ENCODE measurements at regions not wholly inside any gene's neighbourhood (a gene's known extent, or its start where the extent isn't known, plus 50 kb on each side); places are given as distances from the start of the nearest gene placed in this dataset.
A peak's percentile ranks its signal among the peaks of the same experiment; 100 is the strongest.
"Not testable (repeated sequence)": the region's sequence is repeated elsewhere in the genome, so short reads cannot be mapped to it uniquely, and the experiment has no call there.

DNA sequence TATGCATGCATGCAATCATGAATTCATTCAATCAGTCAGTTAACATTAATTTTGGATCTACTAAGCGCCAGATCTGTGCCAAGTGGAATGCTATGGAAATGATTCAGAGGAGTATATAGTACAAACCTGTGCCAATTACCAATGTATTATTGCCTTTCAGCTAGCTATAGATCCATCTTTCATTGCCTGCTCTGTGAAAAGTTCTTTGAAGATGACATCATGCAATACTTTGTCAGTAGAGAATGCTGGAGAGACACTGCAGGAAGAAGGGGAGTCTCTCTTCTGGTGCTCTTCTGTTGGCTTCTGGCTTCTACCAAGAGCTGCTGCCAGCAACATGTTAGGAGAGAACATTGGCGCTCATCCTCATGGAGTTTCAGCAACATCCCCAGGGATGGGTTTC lies 81.0 kb upstream of the LMCD1 start:
- H3K9me3 ChIP-seq (ENCODE audit: control insufficient read depth in 5 of 5, low read length in 5 of 5) = peaks cover 3 to 14% (median 12%) of the 10 kb centered on the region in 5 donors
- no peaks in the 10 kb centered on the region for H3K27me3 ChIP-seq (ENCODE audit: control insufficient read depth in 5 of 5, insufficient read depth in 4 of 5, low read length in 5 of 5)
- H3K9ac ChIP-seq (ENCODE audit: low read length in 5 of 5) = no peak overlapping the region
- no peak overlapping the region for H3K27ac ChIP-seq (ENCODE audit: low read depth, low read length)
- no peak overlapping the region for H3K4me3 ChIP-seq (ENCODE audit: low read depth in 1 of 5, low read length in 5 of 5)
- H3K36me3 ChIP-seq (ENCODE audit: control insufficient read depth in 5 of 5, insufficient read depth in 5 of 5, low read length in 5 of 5) = no peaks in the 10 kb centered on the region
- peaks cover 0 to 15% (median 7%) of the 10 kb centered on the region in 5 donors for H3K4me1 ChIP-seq (ENCODE audit: control insufficient read depth in 5 of 5, insufficient read depth in 5 of 5, low read length in 5 of 5)

DNA sequence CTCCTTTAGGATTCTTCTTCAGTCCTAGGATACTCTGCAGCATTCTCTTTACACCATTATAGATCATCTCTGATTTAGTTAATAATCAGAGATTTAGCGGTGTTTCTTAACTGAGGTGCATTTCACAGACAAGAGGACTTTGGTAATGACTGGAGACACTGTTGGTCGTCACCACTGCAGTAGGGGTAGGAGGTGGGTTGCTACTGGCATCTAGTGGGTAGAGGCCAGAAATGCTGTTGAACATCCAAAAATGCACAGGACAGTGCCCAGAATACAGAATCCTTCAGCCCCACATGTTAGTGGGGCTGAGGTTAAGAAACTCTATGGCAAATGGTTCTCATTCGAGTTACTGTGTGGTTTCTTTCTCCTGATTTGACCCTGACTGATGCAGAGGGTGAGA lies 80.4 kb upstream of the LMCD1 start:
- Histone ChIP-seq H3K9me3 (ENCODE audit: control insufficient read depth in 5 of 5, low read length in 5 of 5) (peaks cover 3 to 14% (median 12%) of the 10 kb centered on the region in 5 donors), H3K9ac (ENCODE audit: low read length in 5 of 5) (no peak overlapping the region), H3K27ac (ENCODE audit: low read depth, low read length) (no peak overlapping the region), H3K27me3 (ENCODE audit: control insufficient read depth in 5 of 5, insufficient read depth in 4 of 5, low read length in 5 of 5) (no peaks in the 10 kb centered on the region), H3K4me1 (ENCODE audit: control insufficient read depth in 5 of 5, insufficient read depth in 5 of 5, low read length in 5 of 5) (peaks cover 0 to 15% (median 4%) of the 10 kb centered on the region in 5 donors), H3K4me3 (ENCODE audit: low read depth in 1 of 5, low read length in 5 of 5) (no peak overlapping the region), H3K36me3 (ENCODE audit: control insufficient read depth in 5 of 5, insufficient read depth in 5 of 5, low read length in 5 of 5) (no peaks in the 10 kb centered on the region)

GRCh38 chr3:8421711-8422110 lies 79.9 kb upstream of the LMCD1 start:
- peaks cover 3 to 14% (median 12%) of the 10 kb centered on the region in 5 donors for H3K9me3 ChIP-seq (ENCODE audit: control insufficient read depth in 5 of 5, low read length in 5 of 5)
- H3K27ac ChIP-seq (ENCODE audit: low read depth, low read length) = no peak overlapping the region
- H3K27me3 ChIP-seq (ENCODE audit: control insufficient read depth in 5 of 5, insufficient read depth in 4 of 5, low read length in 5 of 5) = no peaks in the 10 kb centered on the region

DNA sequence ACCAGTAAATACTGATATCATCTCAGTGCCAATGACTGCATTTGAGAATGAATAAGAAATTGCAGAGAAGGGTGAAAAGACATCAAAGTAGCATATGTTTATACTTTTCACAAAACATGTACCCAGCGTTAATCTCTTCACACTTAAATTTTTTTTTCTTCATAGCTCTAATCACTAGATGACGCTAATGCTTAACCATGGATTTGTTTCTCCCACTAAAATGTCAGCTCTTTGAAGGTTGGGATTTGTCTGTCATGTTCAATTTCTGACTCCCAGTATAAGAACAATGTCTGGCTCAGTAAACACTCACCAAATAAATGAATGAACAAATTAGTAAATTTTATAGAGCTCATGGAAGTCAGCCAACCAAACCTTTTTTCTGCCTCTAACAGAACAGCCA lies 78.3 kb upstream of the LMCD1 start:
- no peaks in the 10 kb centered on the region for H3K27me3 ChIP-seq (ENCODE audit: control insufficient read depth in 5 of 5, insufficient read depth in 4 of 5, low read length in 5 of 5)
- H3K9me3 ChIP-seq (ENCODE audit: control insufficient read depth in 5 of 5, low read length in 5 of 5) = peaks cover 3 to 14% (median 12%) of the 10 kb centered on the region in 5 donors
- H3K4me1 ChIP-seq (ENCODE audit: control insufficient read depth in 5 of 5, insufficient read depth in 5 of 5, low read length in 5 of 5) = peaks cover 0 to 10% (median 0%) of the 10 kb centered on the region in 5 donors
- no peaks in the 10 kb centered on the region for H3K36me3 ChIP-seq (ENCODE audit: control insufficient read depth in 5 of 5, insufficient read depth in 5 of 5, low read length in 5 of 5)
- no peak overlapping the region for H3K27ac ChIP-seq (ENCODE audit: low read depth, low read length)
- H3K4me3 ChIP-seq (ENCODE audit: low read depth in 1 of 5, low read length in 5 of 5) = no peak overlapping the region
- H3K9ac ChIP-seq (ENCODE audit: low read length in 5 of 5) = no peak overlapping the region

More at GRCh38 chr3:8421711-8422110, 79.9 kb upstream of the LMCD1 start:
- no peak overlapping the region for H3K4me3 ChIP-seq (ENCODE audit: low read depth in 1 of 5, low read length in 5 of 5)
- peaks cover 0 to 15% (median 4%) of the 10 kb centered on the region in 5 donors for H3K4me1 ChIP-seq (ENCODE audit: control insufficient read depth in 5 of 5, insufficient read depth in 5 of 5, low read length in 5 of 5)
- no peak overlapping the region for H3K9ac ChIP-seq (ENCODE audit: low read length in 5 of 5)
- no peaks in the 10 kb centered on the region for H3K36me3 ChIP-seq (ENCODE audit: control insufficient read depth in 5 of 5, insufficient read depth in 5 of 5, low read length in 5 of 5)

DNA sequence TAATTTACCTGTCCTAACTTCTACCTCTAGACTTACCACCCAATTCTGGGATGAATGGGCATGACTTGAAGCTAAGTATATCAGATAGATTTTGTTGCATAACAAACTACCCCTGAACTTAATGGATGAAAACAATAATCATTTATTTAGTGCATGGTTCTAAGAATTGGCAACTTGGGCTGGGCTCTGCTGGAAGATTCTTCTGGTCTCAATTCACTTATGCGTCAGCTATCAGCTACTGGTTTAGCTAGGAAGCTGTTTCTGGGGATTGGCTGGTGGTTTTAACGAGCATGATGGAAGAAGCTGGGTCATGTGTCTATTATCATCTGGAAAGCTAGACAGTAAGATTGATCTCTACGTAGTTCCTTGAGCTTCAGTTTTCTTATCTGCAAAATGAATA lies 77.3 kb upstream of the LMCD1 start:
- Histone ChIP-seq H3K27ac (ENCODE audit: low read depth, low read length) (no peak overlapping the region), H3K27me3 (ENCODE audit: control insufficient read depth in 5 of 5, insufficient read depth in 4 of 5, low read length in 5 of 5) (no peaks in the 10 kb centered on the region), H3K9ac (ENCODE audit: low read length in 5 of 5) (no peak overlapping the region), H3K4me3 (ENCODE audit: low read depth in 1 of 5, low read length in 5 of 5) (no peak overlapping the region), H3K9me3 (ENCODE audit: control insufficient read depth in 5 of 5, low read length in 5 of 5) (peaks cover 3 to 14% (median 12%) of the 10 kb centered on the region in 5 donors), H3K4me1 (ENCODE audit: control insufficient read depth in 5 of 5, insufficient read depth in 5 of 5, low read length in 5 of 5) (peaks cover 0 to 10% (median 0%) of the 10 kb centered on the region in 5 donors), H3K36me3 (ENCODE audit: control insufficient read depth in 5 of 5, insufficient read depth in 5 of 5, low read length in 5 of 5) (no peaks in the 10 kb centered on the region)

DNA sequence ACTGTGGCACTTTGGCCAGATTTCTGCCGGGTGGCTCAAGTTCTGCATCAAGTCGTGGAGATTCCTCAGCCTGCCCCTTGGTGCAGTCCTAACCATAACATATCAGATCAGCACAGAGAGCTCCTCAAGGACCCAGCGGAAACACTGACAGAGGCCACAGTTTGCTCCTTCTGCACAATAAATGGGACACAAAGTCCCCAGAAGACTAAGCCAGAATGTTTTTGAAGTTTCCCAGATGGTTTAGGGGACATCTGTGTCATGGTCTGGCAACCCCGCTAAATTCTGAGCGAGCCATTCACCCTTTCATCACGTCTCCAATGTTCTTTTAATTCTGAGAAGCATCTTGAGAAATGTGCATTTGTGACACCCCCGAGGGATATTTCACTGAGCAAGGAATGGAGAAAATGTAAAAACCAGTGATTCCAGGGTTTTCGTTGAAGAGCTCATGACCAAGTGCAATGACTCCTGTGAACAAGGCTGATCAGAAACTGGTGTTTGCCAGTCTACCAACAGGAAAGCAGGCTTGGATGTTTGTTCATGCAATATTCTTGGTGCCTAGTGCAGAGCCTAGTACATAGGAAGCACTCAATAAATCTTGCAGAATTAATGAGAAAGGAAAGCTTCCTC lies 64.8 kb upstream of the LMCD1 start:
- peaks cover 2 to 23% (median 21%) of the 10 kb centered on the region in 5 donors for H3K4me1 ChIP-seq (ENCODE audit: control insufficient read depth in 5 of 5, insufficient read depth in 5 of 5, low read length in 5 of 5)
- H3K27ac ChIP-seq (ENCODE audit: low read depth, low read length) = peak overlapping the region; percentile 61
- peak overlapping the region in 1 of 5 donors; percentile 29 for H3K9ac ChIP-seq (ENCODE audit: low read length in 5 of 5)
- H3K36me3 ChIP-seq (ENCODE audit: control insufficient read depth in 5 of 5, insufficient read depth in 5 of 5, low read length in 5 of 5) = no peaks in the 10 kb centered on the region
- no peaks in the 10 kb centered on the region for H3K27me3 ChIP-seq (ENCODE audit: control insufficient read depth in 5 of 5, insufficient read depth in 4 of 5, low read length in 5 of 5)
- no peak overlapping the region for H3K4me3 ChIP-seq (ENCODE audit: low read depth in 1 of 5, low read length in 5 of 5)
- no peaks in the 10 kb centered on the region for H3K9me3 ChIP-seq (ENCODE audit: control insufficient read depth in 5 of 5, low read length in 5 of 5)

DNA sequence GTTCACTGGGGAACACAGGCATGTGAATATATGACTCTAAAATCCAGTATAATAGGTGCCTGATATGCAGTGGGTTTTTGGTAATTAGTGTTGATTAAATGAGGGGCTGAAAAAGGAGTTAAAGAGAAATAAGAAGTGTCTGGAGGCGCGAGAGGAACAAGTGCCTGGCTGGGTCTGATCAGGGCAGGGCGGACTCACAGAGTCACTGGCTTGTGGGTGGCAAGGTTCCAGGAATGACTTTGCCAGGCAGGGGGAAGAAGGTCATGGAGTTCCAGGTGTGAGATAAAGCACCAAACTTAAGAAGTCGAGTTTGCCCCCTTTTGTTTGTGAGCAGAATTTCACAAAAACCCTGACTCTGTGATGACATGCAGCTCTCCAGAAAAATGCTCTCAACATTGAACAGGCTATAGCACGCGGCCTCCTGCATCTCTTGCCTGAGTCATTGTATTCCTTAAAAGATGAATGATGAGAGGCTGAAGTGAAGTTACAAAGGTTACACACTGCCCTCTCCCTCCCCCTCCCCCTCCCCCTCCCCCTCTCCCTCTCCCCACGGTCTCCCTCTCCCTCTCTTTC lies 63.0 kb upstream of the LMCD1 start:
- peaks cover 5 to 30% (median 26%) of the 10 kb centered on the region in 5 donors for H3K4me1 ChIP-seq (ENCODE audit: control insufficient read depth in 5 of 5, insufficient read depth in 5 of 5, low read length in 5 of 5)
- H3K36me3 ChIP-seq (ENCODE audit: control insufficient read depth in 5 of 5, insufficient read depth in 5 of 5, low read length in 5 of 5) = no peaks in the 10 kb centered on the region
- H3K27me3 ChIP-seq (ENCODE audit: control insufficient read depth in 5 of 5, insufficient read depth in 4 of 5, low read length in 5 of 5) = no peaks in the 10 kb centered on the region
- H3K4me3 ChIP-seq (ENCODE audit: low read depth in 1 of 5, low read length in 5 of 5) = no peak overlapping the region
- no peak overlapping the region for H3K27ac ChIP-seq (ENCODE audit: low read depth, low read length)
- H3K9ac ChIP-seq (ENCODE audit: low read length in 5 of 5) = peak overlapping the region in 1 of 5 donors; percentile 37
- no peaks in the 10 kb centered on the region for H3K9me3 ChIP-seq (ENCODE audit: control insufficient read depth in 5 of 5, low read length in 5 of 5)

DNA sequence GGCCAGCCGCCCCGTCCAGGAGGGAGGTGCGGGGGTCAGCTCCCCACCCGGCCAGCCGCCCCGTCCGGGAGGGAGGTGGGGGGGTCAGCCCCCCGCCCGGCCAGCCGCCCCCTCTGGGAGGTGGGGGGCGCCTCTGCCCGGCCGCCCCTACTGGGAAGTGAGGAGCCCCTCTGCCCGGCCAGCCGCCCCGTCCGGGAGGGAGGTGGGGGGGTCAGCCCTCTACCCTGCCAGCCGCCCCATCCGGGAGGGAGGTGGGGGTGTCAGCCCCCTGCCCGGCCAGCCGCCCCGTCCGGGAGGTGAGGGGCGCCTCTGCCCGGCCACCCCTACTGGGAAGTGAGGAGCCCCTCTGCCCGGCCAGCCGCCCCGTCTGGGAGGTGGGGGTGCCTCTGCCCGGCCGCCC lies 61.5 kb upstream of the LMCD1 start:
- not testable (repeated sequence) for H3K9ac ChIP-seq (ENCODE audit: low read length in 5 of 5); H3K36me3 ChIP-seq (ENCODE audit: control insufficient read depth in 5 of 5, insufficient read depth in 5 of 5, low read length in 5 of 5); H3K4me3 ChIP-seq (ENCODE audit: low read depth in 1 of 5, low read length in 5 of 5); H3K27ac ChIP-seq (ENCODE audit: low read depth, low read length); H3K9me3 ChIP-seq (ENCODE audit: control insufficient read depth in 5 of 5, low read length in 5 of 5); H3K27me3 ChIP-seq (ENCODE audit: control insufficient read depth in 5 of 5, insufficient read depth in 4 of 5, low read length in 5 of 5)
- H3K4me1 ChIP-seq (ENCODE audit: control insufficient read depth in 5 of 5, insufficient read depth in 5 of 5, low read length in 5 of 5) = peaks cover 5 to 44% (median 35%) of the 10 kb centered on the region in 5 donors

GRCh38 chr3:8441969-8442559 lies 59.6 kb upstream of the LMCD1 start:
- H3K9ac ChIP-seq (ENCODE audit: low read length in 5 of 5) = no peak overlapping the region
- H3K4me1 ChIP-seq (ENCODE audit: control insufficient read depth in 5 of 5, insufficient read depth in 5 of 5, low read length in 5 of 5) = peaks cover 3 to 40% (median 31%) of the 10 kb centered on the region in 5 donors
- no peaks in the 10 kb centered on the region for H3K27me3 ChIP-seq (ENCODE audit: control insufficient read depth in 5 of 5, insufficient read depth in 4 of 5, low read length in 5 of 5)
- no peaks in the 10 kb centered on the region for H3K36me3 ChIP-seq (ENCODE audit: control insufficient read depth in 5 of 5, insufficient read depth in 5 of 5, low read length in 5 of 5)
- H3K9me3 ChIP-seq (ENCODE audit: control insufficient read depth in 5 of 5, low read length in 5 of 5) = no peaks in the 10 kb centered on the region
- H3K4me3 ChIP-seq (ENCODE audit: low read depth in 1 of 5, low read length in 5 of 5) = no peak overlapping the region
- no peak overlapping the region for H3K27ac ChIP-seq (ENCODE audit: low read depth, low read length)

DNA sequence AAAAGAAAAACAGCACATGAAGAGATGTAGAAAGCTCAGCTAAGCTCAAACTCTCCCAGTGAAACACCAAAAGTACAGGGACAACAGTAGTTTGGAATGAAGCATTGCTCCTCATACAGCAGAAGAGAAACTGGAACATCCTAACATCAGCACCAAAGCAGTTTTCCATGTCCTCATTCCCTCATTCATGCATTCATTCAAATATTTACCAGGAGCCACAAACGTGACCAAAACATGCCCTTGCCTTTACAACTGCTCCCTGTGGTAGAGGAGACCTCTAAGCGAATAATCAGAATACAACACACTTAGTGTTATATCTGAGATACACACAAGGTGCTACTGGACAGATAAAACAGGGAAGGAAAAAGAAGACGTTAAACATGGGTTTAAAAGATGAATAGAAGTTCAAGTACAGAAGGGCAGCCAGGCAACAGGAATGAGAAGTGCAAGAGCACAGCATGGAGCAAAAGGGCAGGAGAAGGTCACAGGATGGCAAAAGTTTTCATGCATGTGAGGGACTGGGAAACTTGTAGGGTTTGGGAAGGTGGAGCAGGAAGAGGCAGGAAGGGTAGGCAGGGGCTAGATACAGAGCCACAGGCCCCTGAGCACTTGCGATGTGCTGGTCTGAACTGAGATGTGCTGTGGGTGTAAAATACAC lies 58.5 kb upstream of the LMCD1 start:
- Histone ChIP-seq H3K36me3 (ENCODE audit: control insufficient read depth in 5 of 5, insufficient read depth in 5 of 5, low read length in 5 of 5) (no peaks in the 10 kb centered on the region), H3K4me3 (ENCODE audit: low read depth in 1 of 5, low read length in 5 of 5) (no peak overlapping the region), H3K4me1 (ENCODE audit: control insufficient read depth in 5 of 5, insufficient read depth in 5 of 5, low read length in 5 of 5) (peaks cover 3 to 38% (median 21%) of the 10 kb centered on the region in 5 donors), H3K27me3 (ENCODE audit: control insufficient read depth in 5 of 5, insufficient read depth in 4 of 5, low read length in 5 of 5) (no peaks in the 10 kb centered on the region), H3K9me3 (ENCODE audit: control insufficient read depth in 5 of 5, low read length in 5 of 5) (no peaks in the 10 kb centered on the region), H3K9ac (ENCODE audit: low read length in 5 of 5) (peak overlapping the region in 1 of 5 donors; percentile 1), H3K27ac (ENCODE audit: low read depth, low read length) (no peak overlapping the region)

Measured in subcutaneous abdominal adipose tissue (tissue), 5 donors.